ENCODE measurements at regions not wholly inside any gene's neighbourhood (a gene's known extent, or its start where the extent isn't known, plus 50 kb on each side); places are given as distances from the start of the nearest gene placed in this dataset.

DNA sequence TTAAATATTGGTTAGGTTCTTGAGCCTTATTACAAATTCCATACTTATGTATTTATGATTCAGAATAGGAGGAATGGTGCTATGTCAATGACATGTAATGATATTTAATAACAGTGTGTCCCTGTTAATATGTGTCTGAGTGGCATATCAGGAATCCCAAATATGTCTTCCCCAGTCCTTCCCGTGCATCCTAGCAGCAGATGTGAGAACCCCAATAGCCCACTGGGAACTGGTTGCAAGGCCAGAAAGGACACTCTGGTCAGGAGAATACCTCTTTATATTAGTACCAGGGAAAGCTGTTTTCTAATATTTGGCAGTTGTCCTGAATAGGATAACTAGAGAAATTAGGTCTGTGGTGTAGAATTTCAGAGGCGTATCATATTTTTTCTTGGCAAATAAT is 159.1 kb upstream of the PDE7B start:
- in situ Hi-C loops (cut with MboI; ENCODE audit: low pct_ligation_motif_present in 1 of 4, low pct_unique_long_range_greater_than_20kb in 1 of 4, low sequenced_read_pairs in 3 of 4) = no loop called here
- intact Hi-C loops (cut with DNase I; ENCODE audit: low total_unique reads) = no loop called here

DNA sequence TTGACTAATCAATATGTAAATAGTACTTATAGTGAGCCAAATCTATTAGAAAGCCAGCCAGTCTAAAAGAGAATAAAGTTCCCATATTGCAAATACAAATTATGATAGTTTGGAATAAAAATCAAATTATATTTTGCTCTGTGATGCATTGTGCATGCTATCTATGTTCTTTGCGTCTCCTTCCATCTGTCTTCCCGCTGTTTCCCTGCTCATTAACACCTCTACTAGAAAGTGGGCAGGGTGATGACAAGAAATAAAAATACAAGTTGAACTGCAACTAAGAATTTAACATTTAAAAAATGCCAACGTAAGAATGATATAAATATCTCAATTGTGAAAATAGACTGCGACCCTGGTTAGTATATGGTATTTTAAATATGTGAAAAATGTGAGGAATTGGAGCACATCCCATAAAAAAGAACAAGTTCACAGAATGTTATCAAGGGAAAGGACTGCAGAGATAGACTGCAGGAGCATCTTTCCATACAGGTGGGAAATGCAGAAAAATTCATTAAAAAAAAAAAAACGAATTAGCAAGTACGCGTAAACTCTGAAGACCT is 157.6 kb upstream of the PDE7B start:
- TF ChIP-seq POLR2A (IDR thresholded peaks at IDR 0.05) = no peak
- no peak for TF ChIP-seq CTCF (IDR thresholded peaks at IDR 0.05)
- TF ChIP-seq POLR2AphosphoS5 (IDR thresholded peaks at IDR 0.05) = no peak
- TF ChIP-seq EP300 (IDR thresholded peaks at IDR 0.05; ENCODE audit: low read depth) = no peak
- 82 to 89% methylated on average over 7 of the region's 7 CpGs for WGBS, 2 donors (ENCODE audit: low coverage in 1 of 2)
- intact Hi-C loops (cut with DNase I; ENCODE audit: low total_unique reads) (no loop called here), in situ Hi-C loops (cut with MboI; ENCODE audit: low pct_ligation_motif_present in 1 of 4, low pct_unique_long_range_greater_than_20kb in 1 of 4, low sequenced_read_pairs in 3 of 4) (no loop called here)
- no peaks in the 10 kb centered on the region for H3K4me1 ChIP-seq
- H3K27me3 ChIP-seq = no peaks in the 10 kb centered on the region
- H3K4me3 ChIP-seq = no peak overlapping the region
- no peak overlapping the region for H3K27ac ChIP-seq
- H3K9me3 ChIP-seq = no peaks in the 10 kb centered on the region
- H3K36me3 ChIP-seq = no peaks in the 10 kb centered on the region
- no peak for DNase-seq

More for the DNA sequence above, 159.1 kb upstream of the PDE7B start:
- Histone ChIP-seq H3K27ac (no peak overlapping the region), H3K36me3 (no peaks in the 10 kb centered on the region), H3K9me3 (no peaks in the 10 kb centered on the region), H3K4me3 (no peak overlapping the region), H3K4me1 (no peaks in the 10 kb centered on the region), H3K27me3 (no peaks in the 10 kb centered on the region)
- TF ChIP-seq EP300 (IDR thresholded peaks at IDR 0.05; ENCODE audit: low read depth) = no peak
- no peak for TF ChIP-seq CTCF (IDR thresholded peaks at IDR 0.05)
- no peak for TF ChIP-seq POLR2A (IDR thresholded peaks at IDR 0.05)
- TF ChIP-seq POLR2AphosphoS5 (IDR thresholded peaks at IDR 0.05) = no peak
- 75 to 89% methylated on average over 2 of the region's 2 CpGs for WGBS, 2 donors (ENCODE audit: low coverage in 1 of 2)
- DNase-seq = no peak

GRCh38 chr6:135699705-135700104 is 151.8 kb upstream of the PDE7B start:
- no peak for DNase-seq
- no peaks in the 10 kb centered on the region for H3K27me3 ChIP-seq
- in situ Hi-C loops (cut with MboI; ENCODE audit: low pct_ligation_motif_present in 1 of 4, low pct_unique_long_range_greater_than_20kb in 1 of 4, low sequenced_read_pairs in 3 of 4) (no loop called here), intact Hi-C loops (cut with DNase I; ENCODE audit: low total_unique reads) (no loop called here)
- H3K9me3 ChIP-seq = no peaks in the 10 kb centered on the region
- no peak overlapping the region for H3K27ac ChIP-seq
- H3K36me3 ChIP-seq = no peaks in the 10 kb centered on the region
- H3K4me1 ChIP-seq = no peaks in the 10 kb centered on the region
- TF ChIP-seq CTCF (IDR thresholded peaks at IDR 0.05) (no peak), EP300 (IDR thresholded peaks at IDR 0.05; ENCODE audit: low read depth) (no peak), POLR2AphosphoS5 (IDR thresholded peaks at IDR 0.05) (no peak), POLR2A (IDR thresholded peaks at IDR 0.05) (no peak)
- WGBS, 2 donors (ENCODE audit: low coverage in 1 of 2) = 80 to 90% methylated on average over 2 to 3 of the region's 3 CpGs
- H3K4me3 ChIP-seq = no peak overlapping the region

DNA sequence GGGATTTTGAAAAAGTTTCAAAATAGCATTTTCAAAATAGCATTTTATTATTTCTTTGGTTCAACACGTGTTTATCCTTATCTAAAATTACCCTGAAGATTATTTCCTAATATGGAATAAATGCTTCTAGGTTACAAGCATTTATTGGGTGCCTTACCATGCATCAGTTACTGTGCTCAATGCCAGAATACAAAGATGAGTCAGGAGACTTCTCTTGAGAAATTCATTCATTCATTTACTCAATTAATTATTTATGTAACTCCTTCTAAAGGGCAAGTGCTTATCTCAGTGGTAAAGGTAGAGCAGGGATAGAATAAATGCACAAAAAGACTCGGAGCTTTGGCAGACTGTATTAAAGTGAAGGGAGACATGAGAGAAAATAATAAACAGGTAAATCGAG is 150.1 kb upstream of the PDE7B start:
- Histone ChIP-seq H3K4me1 (no peaks in the 10 kb centered on the region), H3K9me3 (no peaks in the 10 kb centered on the region), H3K27ac (no peak overlapping the region), H3K4me3 (no peak overlapping the region), H3K27me3 (no peaks in the 10 kb centered on the region), H3K36me3 (no peaks in the 10 kb centered on the region)
- intact Hi-C loops (cut with DNase I; ENCODE audit: low total_unique reads) = no loop called here
- no peak for DNase-seq
- TF ChIP-seq POLR2A (IDR thresholded peaks at IDR 0.05) (no peak), CTCF (IDR thresholded peaks at IDR 0.05) (no peak), EP300 (IDR thresholded peaks at IDR 0.05; ENCODE audit: low read depth) (no peak), POLR2AphosphoS5 (IDR thresholded peaks at IDR 0.05) (no peak)
- 50 to 63% methylated on average over 3 of the region's 3 CpGs for WGBS, 2 donors (ENCODE audit: low coverage in 1 of 2)
- in situ Hi-C loops (cut with MboI; ENCODE audit: low pct_ligation_motif_present in 1 of 4, low pct_unique_long_range_greater_than_20kb in 1 of 4, low sequenced_read_pairs in 3 of 4) = no loop called here
